GM12865 (cell line): ENCODE measurements at regions not wholly inside any gene's neighbourhood (a gene's known extent, or its start where the extent isn't known, plus 50 kb on each side); places are given as distances from the start of the nearest gene placed in this dataset.
"Not testable (repeated sequence)": the region's sequence is repeated elsewhere in the genome, so short reads cannot be mapped to it uniquely, and the experiment has no call there.

Experiments used
- DNase-seq: peaks from one replicate; pipeline ENCODE4 v3.0.0; 2010; ENCODE audit warnings: low read depth
- H3K4me3 ChIP-seq: 2 replicates; pipeline ENCODE4 v1.5.1; 2011; ENCODE audit warnings: mild to moderate bottlenecking, low read depth, low read length, control low read depth
- TF ChIP-seq, protein P1 (sequence below): IDR thresholded peaks from 2 replicates; pipeline ENCODE4 v1.5.1; 2011; ENCODE audit warnings: low read length, control low read depth, low read depth, inconsistent platforms; ENCODE audit not compliant: insufficient read depth; ENCODE audit errors: missing control alignments

DNA sequence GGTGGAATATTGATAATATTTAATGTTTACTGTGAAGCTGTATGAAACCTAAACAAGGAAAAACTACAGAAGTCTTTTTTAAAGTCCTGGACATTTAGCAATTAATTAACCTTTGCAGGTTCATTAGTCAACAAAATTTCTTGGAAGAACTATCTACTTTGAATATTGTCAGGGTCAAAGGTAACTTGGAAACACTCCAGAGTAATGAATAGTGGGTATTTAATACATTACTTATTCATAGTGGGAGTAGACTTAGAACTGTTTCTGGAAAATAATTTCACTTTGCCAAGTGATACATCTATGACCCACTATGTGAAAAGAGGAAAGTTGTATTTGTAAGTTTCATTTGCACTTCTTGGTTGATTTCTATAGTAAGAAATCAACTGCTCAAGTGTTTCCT, 319.1 kb downstream of the TFAP2B start:
- no peak overlapping the region for H3K4me3 ChIP-seq
- TF ChIP-seq, protein P1, sequence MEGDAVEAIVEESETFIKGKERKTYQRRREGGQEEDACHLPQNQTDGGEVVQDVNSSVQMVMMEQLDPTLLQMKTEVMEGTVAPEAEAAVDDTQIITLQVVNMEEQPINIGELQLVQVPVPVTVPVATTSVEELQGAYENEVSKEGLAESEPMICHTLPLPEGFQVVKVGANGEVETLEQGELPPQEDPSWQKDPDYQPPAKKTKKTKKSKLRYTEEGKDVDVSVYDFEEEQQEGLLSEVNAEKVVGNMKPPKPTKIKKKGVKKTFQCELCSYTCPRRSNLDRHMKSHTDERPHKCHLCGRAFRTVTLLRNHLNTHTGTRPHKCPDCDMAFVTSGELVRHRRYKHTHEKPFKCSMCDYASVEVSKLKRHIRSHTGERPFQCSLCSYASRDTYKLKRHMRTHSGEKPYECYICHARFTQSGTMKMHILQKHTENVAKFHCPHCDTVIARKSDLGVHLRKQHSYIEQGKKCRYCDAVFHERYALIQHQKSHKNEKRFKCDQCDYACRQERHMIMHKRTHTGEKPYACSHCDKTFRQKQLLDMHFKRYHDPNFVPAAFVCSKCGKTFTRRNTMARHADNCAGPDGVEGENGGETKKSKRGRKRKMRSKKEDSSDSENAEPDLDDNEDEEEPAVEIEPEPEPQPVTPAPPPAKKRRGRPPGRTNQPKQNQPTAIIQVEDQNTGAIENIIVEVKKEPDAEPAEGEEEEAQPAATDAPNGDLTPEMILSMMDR, result no peak
- DNase-seq, result no peak

DNA sequence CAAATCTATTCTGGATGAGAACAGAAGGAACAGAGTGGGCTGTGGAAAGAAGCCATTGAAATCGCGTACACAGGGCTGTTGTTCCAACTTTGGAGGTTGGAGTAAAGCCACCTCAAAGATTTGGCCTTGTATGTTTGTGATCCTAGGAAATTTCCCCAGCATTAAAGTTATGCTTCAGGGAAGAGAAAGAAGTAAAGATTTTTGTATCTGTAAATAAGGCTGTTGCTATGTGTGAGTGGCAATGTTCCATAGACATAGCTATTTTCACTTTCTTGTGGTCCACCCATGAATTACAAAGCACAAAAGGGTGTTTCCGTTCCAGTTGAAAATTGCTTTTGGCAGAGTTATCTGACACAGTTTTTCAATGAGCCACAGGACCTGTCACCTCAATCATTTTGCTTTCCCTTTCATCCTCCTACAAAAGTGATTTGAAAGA, 321.3 kb downstream of the TFAP2B start:
- no peak for DNase-seq
- no peak overlapping the region for H3K4me3 ChIP-seq
- TF ChIP-seq, protein P1, result no peak

DNA sequence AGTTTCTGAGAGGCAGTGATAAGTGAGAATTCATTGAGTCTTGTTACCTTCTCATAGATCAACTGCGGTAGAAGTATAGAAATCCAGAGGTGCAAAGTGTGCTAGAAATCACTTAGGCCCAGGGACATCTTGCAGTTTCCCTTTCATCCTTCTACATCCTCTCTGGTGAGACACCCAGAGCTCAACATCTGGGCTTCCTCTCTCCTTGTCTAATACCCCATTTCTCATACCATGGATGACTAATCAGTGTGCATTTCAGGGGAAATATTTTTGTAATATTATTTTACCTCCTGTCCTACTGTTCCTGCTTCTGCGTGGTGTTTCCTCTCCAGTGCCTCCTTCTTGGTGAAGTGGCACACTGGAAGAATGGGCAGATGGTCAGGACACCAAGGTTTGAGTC, 322.4 kb downstream of the TFAP2B start:
- no peak overlapping the region for H3K4me3 ChIP-seq
- DNase-seq, result no peak
- TF ChIP-seq, protein P1, result no peak

DNA sequence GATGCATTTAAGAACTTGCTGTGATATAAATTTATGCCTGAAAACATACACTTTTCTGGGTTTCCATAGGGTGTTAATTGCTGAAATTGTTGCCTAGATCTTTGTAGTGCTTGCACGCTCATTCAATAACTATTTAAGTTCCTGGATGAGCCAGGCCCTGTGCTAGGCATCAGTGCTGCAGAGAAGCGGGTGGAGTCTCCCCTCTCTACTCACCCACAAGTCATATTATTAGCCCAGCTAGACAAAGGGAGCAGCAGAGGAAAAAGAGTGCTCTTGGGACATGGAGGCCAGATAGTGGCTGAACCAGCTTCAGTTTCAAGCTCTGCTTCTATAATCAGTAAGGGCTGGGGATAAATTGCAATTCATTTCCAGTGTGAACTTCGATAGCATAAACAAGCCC, 329.1 kb downstream of the TFAP2B start:
- H3K4me3 ChIP-seq, result no peak overlapping the region
- TF ChIP-seq, protein P1, result no peak
- no peak for DNase-seq

DNA sequence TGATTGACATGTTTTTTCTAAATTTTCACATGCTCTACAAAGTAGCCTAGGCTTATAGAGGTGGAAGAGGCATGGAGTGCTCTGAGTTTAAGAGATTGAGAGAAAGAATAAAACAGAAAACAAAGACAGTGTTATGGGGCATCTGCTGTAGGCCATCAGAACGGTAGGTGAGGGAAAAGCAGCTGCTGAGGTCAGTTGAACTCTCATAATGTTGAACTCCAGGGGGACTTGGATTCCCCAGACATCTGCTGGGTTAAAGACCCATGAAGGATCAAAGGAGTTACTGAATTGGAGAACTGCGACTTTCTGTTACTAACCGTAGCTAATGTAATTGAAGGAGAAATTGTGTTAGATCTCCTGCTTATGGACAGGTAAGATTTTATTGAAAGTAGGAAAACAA, 333.9 kb downstream of the TFAP2B start:
- DNase-seq, result no peak

DNA sequence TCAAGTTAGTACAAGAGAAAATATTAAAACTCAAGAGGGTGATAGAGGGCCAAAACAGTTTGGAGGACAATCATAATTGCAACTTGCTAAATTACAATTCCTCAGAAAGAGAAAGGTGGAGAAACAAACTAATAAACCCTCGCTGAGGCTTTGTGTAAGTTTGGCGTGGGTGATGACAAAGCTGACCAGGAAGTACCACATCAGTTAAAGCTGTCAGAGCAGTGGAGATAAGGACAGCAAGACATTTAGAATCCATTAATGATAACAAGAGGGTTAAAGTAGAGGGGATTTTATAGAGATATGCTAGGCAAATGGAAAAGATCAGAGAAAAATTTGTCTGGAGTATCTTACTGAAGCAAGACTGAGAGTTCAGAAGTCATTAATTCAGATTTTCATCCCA, 334.4 kb downstream of the TFAP2B start:
- no peak for DNase-seq
- TF ChIP-seq, protein P1, result no peak
- H3K4me3 ChIP-seq, result no peak overlapping the region

More for the DNA sequence above, 333.9 kb downstream of the TFAP2B start:
- TF ChIP-seq, protein P1, result no peak
- H3K4me3 ChIP-seq, result no peak overlapping the region

DNA sequence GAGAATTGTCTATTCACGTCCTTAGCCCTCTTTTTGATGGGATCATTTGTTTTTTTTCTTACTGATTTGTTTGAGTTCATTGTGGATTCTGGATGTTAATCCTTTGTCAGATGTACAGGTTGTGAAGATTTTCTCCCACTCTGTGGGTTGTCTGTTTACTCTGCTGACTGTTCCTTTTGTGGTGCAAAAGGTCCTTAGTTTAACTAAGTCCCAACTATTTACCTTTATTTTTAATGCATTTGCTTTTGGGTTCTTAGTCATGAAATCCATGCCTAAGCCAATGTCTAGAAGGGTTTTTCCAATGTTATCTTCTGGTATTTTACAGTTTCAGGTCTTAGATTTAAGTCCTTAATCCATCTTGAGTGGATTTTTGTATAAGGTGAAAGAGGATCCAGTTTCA, 336.3 kb downstream of the TFAP2B start:
- DNase-seq, H3K4me3 ChIP-seq: not testable (repeated sequence)

DNA sequence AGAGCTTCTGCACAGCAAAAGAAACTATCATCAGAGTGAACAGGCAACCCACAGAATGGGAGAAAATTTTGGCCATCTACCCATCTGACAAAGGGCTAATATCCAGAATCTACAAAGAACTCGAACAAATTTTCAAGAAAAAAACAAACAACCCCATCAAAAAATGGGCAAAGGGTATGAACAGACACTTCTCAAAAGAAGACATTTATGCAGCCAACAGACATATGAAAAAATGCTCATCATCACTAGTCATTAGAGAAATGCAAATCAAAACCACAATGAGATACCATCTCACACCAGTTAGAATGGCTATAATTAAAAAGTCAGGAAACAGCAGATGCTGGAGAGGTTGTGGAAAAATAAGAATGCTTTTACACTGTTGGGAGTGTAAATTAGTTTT, 340.6 kb downstream of the TFAP2B start:
- not testable (repeated sequence) for DNase-seq, H3K4me3 ChIP-seq
